ENCODE measurements at regions not wholly inside any gene's neighbourhood (a gene's known extent, or its start where the extent isn't known, plus 50 kb on each side); places are given as distances from the start of the nearest gene placed in this dataset.

DNA sequence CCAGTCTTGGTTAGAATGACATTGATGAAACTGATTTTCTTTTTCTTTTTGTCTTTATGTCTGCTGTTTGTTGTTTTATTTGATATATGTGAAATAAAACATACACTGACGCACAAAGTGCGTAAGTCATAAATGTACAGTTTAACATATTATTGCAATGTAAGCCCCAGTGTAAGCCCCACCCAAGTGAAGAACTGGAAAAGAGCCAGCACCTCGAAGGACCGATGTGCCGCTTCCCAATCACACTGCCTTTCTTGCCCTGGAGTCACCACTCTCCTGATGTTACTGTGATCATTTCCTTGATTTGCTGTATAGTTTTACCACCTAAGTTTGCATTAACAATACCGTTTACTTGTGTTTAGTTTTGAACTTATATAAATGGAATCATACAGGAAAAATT lies 128.4 kb upstream of the LPP start:
- DNase-seq: no peak
- no peak overlapping the region for H3K27ac ChIP-seq
- H3K4me3 ChIP-seq: no peak overlapping the region
- H3K36me3 ChIP-seq: no peaks in the 10 kb centered on the region
- 87 to 88% (median 87%) methylated on average over 6 of the region's 6 CpGs for WGBS, 3 donors
- H3K4me1 ChIP-seq (ENCODE audit: insufficient read depth): no peaks in the 10 kb centered on the region
- no peaks in the 10 kb centered on the region for H3K27me3 ChIP-seq
- TF ChIP-seq POLR2A (IDR thresholded peaks at IDR 0.05) (no peak), EP300 (IDR thresholded peaks at IDR 0.05) (no peak)
- TF ChIP-seq, protein P1, sequence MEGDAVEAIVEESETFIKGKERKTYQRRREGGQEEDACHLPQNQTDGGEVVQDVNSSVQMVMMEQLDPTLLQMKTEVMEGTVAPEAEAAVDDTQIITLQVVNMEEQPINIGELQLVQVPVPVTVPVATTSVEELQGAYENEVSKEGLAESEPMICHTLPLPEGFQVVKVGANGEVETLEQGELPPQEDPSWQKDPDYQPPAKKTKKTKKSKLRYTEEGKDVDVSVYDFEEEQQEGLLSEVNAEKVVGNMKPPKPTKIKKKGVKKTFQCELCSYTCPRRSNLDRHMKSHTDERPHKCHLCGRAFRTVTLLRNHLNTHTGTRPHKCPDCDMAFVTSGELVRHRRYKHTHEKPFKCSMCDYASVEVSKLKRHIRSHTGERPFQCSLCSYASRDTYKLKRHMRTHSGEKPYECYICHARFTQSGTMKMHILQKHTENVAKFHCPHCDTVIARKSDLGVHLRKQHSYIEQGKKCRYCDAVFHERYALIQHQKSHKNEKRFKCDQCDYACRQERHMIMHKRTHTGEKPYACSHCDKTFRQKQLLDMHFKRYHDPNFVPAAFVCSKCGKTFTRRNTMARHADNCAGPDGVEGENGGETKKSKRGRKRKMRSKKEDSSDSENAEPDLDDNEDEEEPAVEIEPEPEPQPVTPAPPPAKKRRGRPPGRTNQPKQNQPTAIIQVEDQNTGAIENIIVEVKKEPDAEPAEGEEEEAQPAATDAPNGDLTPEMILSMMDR (IDR thresholded peaks at IDR 0.05): no peak
- intact Hi-C loops (cut with DNase I): no loop called here
- H3K9me3 ChIP-seq: no peaks in the 10 kb centered on the region

DNA sequence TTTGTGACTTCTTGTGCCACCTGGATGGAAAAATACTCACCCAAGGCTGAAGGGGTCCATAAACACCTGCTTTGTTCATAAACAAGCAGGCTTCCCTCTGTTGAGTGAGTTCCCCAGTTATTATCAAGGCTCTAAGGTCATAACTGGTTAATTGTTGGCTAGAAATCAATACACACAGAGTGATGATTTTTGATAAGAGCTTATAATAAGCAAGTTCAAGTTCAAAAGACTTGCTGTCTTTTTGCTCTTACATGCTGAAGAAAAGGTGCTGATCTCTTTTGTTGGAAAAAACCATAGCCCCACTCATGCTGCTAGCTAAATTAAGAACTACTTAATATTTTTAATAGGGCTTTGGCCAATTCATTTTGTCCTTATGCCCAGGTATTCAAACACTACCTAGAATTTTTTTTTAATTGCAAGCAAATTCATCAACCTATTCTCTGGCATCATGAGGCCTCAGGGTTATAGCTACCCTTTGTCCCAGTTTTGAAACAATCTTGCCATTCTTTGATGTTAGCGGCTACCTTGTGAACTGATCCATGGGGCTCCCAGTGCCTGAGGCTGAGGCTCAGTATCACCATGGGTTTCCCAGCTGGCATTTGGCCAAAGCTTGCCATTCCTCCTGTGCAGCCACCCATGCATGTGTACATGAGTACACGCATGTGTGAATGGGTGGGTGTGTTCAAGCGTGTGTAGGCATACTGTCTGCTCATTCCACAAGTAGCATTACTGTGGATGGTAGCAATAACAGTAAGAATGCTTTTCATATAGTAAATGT lies 127.6 kb upstream of the LPP start:
- 94 to 98% (median 96%) methylated on average over 3 of the region's 3 CpGs for WGBS, 3 donors
- no peak for DNase-seq
- intact Hi-C loops (cut with DNase I): no loop called here
- H3K9me3 ChIP-seq: no peaks in the 10 kb centered on the region
- no peaks in the 10 kb centered on the region for H3K36me3 ChIP-seq
- no peak overlapping the region for H3K4me3 ChIP-seq
- H3K4me1 ChIP-seq (ENCODE audit: insufficient read depth): no peaks in the 10 kb centered on the region
- no peak overlapping the region for H3K27ac ChIP-seq
- H3K27me3 ChIP-seq: no peaks in the 10 kb centered on the region
- TF ChIP-seq POLR2A (IDR thresholded peaks at IDR 0.05): no peak
- TF ChIP-seq EP300 (IDR thresholded peaks at IDR 0.05): no peak
- TF ChIP-seq, protein P1 (IDR thresholded peaks at IDR 0.05): no peak

DNA sequence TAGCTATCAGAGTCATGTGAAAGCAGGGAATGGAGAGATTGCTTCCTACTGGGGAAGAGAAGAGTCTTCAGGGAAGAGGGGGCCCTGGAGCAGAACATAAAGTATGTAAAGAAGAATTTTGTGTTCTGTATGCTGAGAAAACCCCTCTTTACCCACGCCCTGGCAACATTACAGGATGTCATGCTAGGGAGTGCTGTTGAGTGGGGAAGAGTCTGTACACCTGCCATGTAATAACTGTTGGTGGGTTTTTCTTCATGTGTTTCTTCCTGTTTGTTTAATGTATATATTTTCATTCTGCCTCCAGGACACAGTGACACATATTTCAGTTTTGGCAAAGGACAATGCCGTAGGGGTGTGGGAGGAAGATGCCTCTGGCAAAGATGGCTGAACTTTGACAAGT lies 122.8 kb upstream of the LPP start:
- intact Hi-C loops (cut with DNase I): no loop called here
- no peak for DNase-seq
- Histone ChIP-seq H3K4me3 (no peak overlapping the region), H3K36me3 (no peaks in the 10 kb centered on the region), H3K27ac (no peak overlapping the region), H3K4me1 (ENCODE audit: insufficient read depth) (no peaks in the 10 kb centered on the region), H3K27me3 (no peaks in the 10 kb centered on the region), H3K9me3 (no peaks in the 10 kb centered on the region)
- 71 to 75% (median 75%) methylated on average over 2 of the region's 2 CpGs for WGBS, 3 donors
- TF ChIP-seq, protein P1 (IDR thresholded peaks at IDR 0.05): no peak
- TF ChIP-seq POLR2A (IDR thresholded peaks at IDR 0.05): no peak
- TF ChIP-seq EP300 (IDR thresholded peaks at IDR 0.05): no peak

- no peaks in the 10 kb centered on the region for H3K36me3 ChIP-seq
- WGBS, 3 donors: 94 to 96% (median 95%) methylated on average over 3 of the region's 3 CpGs
- H3K9me3 ChIP-seq: no peaks in the 10 kb centered on the region
- H3K4me1 ChIP-seq (ENCODE audit: insufficient read depth): no peaks in the 10 kb centered on the region
- H3K4me3 ChIP-seq: no peak overlapping the region
- TF ChIP-seq EP300 (IDR thresholded peaks at IDR 0.05): no peak
- no peak for TF ChIP-seq POLR2A (IDR thresholded peaks at IDR 0.05)
- TF ChIP-seq, protein P1 (IDR thresholded peaks at IDR 0.05): no peak
- intact Hi-C loops (cut with DNase I): no loop called here
- DNase-seq: no peak
- H3K27ac ChIP-seq: no peak overlapping the region
- H3K27me3 ChIP-seq: no peaks in the 10 kb centered on the region
Measured at GRCh38 chr3:188034989-188035388, 119.0 kb upstream of the LPP start.
